ENCODE measurements at regions not wholly inside any gene's neighbourhood (a gene's known extent, or its start where the extent isn't known, plus 50 kb on each side); places are given as distances from the start of the nearest gene placed in this dataset.
"Not testable (repeated sequence)": the region's sequence is repeated elsewhere in the genome, so short reads cannot be mapped to it uniquely, and the experiment has no call there.

DNA sequence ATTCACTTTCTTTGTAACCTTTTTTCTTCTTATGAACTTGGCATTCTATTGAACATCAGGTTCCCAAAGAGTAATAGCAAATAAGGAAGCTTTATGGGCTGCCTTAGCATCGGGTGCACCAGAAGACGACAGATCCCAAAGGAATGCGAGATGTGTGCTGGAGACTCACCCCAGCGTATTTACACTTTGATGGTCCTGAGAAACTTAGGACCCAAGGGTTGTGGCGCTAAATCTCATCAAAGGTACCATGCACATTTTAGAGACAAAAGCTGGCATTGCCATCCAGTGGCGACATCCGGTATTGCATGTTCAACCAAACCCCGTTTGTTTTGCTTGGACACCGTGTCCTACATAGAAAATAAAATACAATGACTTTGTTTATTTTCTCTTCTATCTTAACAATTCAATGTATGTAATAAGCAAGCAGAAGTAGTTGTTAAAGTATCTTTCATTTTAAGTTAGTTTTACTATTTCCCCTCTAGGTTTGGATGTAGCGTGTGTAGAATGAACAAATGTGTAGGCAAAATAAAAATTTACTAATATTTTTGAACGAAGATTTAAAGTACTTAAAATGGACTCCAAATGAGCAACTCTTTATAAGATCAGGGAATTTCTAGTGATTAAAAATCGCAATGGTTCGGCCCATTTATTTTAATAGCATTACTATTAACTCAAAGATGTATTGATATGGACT, 1154.8 kb downstream of the GATA3 start:
- DNase-seq (ENCODE audit: low read depth in 2 of 2): peak; percentile 47 to 62

DNA sequence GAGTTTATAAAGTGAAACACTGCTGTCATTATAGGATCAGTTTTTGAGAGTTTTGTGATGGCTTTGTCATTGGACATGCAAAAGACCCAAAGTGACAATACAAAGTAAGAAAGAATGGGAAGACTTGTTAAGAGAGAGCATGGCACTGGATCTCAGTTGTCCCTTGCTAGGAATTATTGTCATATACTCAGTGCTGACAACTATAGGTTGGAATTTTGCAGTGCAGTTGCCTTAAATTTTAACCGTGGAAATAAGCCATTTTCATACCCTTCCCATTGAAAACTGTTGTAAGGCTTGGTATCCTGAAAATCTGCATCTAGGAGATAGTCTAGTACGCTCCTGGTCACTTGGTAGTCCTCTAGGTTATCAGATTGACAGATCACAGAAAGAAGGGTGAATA, 1156.7 kb downstream of the GATA3 start:
- no peak for DNase-seq (ENCODE audit: low read depth in 2 of 2)

GRCh38 chr10:9214618-9215017, 1160.1 kb downstream of the GATA3 start:
- DNase-seq (ENCODE audit: low read depth in 2 of 2): no peak

- no peak for DNase-seq (ENCODE audit: low read depth in 2 of 2)
These were observed 1160.6 kb downstream of the GATA3 start for GRCh38 chr10:9215121-9215520.

GRCh38 chr10:9219860-9220259, 1165.4 kb downstream of the GATA3 start:
- DNase-seq (ENCODE audit: low read depth in 2 of 2): no peak

- DNase-seq (ENCODE audit: low read depth in 2 of 2): no peak
These were observed 1168.4 kb downstream of the GATA3 start for GRCh38 chr10:9222917-9223316.

DNA sequence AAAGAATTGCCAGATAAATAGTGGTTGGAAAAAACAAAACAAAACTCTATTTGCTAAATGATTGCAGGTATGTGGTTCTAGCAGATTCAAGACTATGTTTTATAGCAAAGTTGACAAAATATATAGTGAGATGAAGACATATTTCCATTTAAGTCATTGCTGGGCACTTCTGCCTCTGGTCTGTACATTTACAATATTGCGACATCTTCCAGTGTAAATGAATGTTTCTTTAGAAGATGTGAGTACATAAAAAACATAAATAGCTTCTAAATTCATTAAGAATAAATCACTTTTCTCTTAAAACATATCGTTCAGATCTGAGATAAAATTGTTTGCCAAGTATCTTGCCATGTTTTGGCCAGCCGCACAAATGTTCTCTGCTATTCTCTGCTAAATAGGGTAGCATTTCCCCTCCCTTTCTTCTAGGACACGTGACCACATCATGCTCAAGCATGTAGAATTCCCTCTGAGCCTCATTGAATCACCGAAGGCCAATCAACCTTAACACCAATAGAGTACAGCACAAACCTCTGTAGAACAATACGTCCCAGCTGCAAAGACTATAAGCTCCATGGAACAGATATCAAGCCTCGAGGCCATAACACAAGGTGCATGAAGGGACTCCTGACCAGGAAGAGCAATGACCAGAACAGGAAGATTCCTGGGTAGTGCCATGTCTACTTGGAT, 1173.3 kb downstream of the GATA3 start:
- DNase-seq (ENCODE audit: low read depth in 2 of 2): no peak

- no peak for DNase-seq (ENCODE audit: low read depth in 2 of 2)
These were observed 1174.3 kb downstream of the GATA3 start for GRCh38 chr10:9228771-9229170.

GRCh38 chr10:9229702-9230244, 1175.3 kb downstream of the GATA3 start:
- no peak for DNase-seq (ENCODE audit: low read depth in 2 of 2)

- DNase-seq (ENCODE audit: low read depth in 2 of 2): no peak
These were observed 1176.1 kb downstream of the GATA3 start for GRCh38 chr10:9230625-9231024.

DNA sequence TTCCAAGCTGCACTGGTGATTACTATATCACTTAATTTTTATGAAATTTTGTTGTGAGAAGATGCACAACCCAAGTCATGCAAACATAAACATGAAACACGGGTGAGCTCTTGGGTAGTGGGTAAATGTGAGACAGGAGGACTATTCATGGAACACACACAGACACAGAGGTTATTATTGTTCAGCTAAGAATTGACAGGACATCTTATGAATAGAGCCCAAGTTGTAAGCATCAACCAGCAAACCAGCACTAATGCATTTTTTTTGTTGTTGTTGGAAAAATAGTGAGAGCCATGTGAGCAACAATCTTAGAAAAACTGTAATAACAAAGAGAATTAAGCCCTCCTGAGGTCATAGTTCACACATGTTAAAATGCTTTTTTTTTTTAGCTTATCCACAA, 1179.7 kb downstream of the GATA3 start:
- DNase-seq (ENCODE audit: low read depth in 2 of 2): no peak

GRCh38 chr10:9238041-9238440, 1183.6 kb downstream of the GATA3 start:
- DNase-seq (ENCODE audit: low read depth in 2 of 2): no peak

GRCh38 chr10:9239298-9239697, 1184.8 kb downstream of the GATA3 start:
- no peak for DNase-seq (ENCODE audit: low read depth in 2 of 2)

DNA sequence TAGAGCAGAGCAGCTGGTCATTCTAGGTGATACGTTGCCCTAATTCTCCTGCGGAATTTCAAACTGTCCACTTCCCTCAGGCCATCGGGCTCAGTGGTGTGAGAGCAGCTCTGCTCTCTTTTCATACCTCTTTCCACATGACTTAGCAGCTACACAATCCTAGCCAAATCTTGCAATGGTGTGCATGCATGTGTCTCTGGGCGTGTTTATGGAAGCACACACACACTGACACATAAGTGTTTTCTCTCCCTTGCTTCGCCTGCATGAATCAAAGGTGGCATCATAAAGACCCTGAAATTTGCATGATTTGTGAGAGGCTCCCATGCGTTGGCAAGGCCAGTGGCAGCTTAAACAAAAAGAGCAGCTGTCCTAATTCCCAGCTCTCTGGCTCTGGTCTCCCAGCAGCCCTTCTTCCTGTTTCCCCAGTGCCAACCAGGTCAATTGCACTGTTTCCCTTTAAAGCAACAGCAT, 1189.5 kb downstream of the GATA3 start:
- no peak for DNase-seq (ENCODE audit: low read depth in 2 of 2)

GRCh38 chr10:9244864-9245263, 1190.4 kb downstream of the GATA3 start:
- no peak for DNase-seq (ENCODE audit: low read depth in 2 of 2)

DNA sequence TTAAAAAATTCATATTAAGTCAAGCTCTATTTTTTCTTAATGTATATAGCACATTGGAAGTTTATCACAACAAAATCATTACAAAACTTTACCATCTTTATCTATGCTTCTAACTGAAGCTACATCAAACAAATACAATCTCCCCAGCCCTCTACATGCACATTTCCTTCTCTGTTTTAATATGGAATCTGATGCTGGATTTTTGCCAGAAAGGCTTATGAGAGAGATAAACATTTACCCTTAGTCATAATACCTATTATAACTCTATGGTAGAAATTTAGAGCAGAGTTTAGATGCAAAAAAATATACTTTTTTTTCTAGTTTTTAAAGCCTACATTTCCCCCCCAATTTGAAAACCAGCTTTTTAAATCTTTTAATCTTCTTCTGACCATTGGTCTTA, 1198.6 kb downstream of the GATA3 start:
- DNase-seq (ENCODE audit: low read depth in 2 of 2): no peak

GRCh38 chr10:9254353-9254752, 1199.9 kb downstream of the GATA3 start:
- DNase-seq (ENCODE audit: low read depth in 2 of 2): no peak

GRCh38 chr10:9260690-9261089, 1206.2 kb downstream of the GATA3 start:
- DNase-seq (ENCODE audit: low read depth in 2 of 2): no peak

DNA sequence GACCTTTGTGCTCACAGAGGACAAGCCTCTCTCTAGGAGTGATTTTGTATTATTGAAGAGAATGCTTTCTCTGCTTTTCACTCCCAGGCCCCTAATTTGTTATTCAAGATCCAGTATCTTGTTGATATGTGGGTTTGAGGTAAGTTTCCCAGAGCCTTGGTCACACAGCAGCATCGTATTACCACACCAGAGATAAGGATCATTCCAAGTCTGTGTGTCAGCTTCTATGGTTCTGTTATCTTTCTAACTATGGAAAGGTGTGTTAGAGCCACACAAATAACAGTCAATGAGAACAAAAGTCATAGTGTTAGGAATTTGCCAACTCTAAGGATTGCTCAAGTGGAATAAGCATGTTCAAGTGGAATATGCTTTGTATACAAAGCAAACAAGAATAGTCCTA, 1208.3 kb downstream of the GATA3 start:
- DNase-seq (ENCODE audit: low read depth in 2 of 2): no peak

DNA sequence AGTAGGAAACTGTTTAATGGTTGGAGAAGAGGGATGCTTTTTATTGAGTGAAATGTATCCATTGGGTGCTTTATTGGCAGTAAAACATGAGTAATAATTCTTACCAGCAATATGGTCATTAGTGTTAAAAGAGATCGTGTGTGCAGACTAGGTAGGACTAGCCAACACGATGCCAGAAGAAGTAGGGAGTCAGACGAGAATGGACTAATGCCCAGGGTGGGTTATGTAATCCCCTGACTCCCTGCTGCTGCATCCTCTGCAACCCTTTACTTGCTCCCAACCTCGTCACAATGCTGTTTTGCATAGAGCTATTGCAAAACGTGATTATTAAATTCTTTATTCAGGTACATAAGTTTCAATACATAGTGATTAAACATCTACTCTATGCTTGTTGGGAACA, 1213.7 kb downstream of the GATA3 start:
- DNase-seq (ENCODE audit: low read depth in 2 of 2): no peak

DNA sequence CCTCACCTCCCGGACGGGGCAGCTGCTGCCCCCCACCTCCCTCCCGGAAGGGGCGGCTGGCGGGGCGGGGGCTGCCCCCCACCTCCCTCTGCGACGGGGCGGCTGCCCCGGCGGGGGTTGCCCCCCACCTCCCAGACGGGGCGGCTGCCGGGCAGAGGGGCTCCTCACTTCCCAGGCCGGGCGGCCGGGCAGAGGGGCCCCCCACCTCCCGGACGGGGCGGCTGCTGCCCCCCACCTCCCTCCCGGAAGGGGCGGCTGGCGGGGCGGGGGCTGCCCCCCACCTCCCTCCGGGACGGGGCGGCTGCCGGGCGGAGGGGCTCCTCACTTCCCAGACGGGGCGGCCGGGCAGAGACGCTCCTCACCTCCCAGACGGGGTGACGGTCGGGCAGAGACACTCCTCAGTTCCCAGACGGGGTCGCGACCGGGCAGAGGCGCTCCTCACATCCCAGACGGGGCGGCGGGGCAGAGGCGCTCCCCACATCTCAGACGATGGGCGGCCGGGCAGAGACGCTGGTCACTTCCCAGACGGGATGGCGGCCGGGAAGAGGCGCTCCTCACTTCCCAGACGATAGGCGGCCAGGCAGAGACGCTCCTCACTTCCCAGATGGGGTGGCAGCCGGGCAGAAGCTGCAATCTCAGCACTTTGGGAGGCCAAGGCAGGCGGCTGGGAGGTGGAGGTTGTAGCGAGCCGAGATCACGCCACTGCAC, 1218.8 kb downstream of the GATA3 start:
- DNase-seq (ENCODE audit: low read depth in 2 of 2): not testable (repeated sequence)

DNA sequence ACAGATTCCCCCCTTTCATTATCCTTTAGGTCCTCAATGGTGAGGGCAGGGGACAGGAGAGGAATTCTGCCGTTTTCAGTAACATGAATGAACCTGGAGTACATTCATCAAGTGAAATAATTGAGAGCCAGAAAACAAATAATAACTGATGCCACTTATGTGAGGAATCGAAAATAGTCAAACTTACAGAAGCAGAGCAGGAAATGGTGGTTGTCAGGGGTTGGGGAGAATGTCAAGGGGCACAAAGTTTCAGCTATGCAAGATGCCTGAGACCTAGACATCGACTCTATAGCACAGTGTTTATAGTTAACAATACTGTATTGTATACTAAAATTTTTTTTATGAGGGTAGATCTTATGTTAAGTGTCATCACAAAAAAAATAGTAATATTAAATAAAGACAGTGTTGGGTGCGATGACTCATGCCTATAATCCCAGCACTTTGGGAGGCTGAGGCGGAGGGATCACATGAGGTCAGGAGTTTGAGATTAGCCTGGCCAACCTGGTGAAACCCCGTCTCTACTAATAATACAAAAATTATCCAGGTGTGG, 1219.8 kb downstream of the GATA3 start:
- DNase-seq (ENCODE audit: low read depth in 2 of 2): no peak
